ENCODE measurements at regions not wholly inside any gene's neighbourhood (a gene's known extent, or its start where the extent isn't known, plus 50 kb on each side); places are given as distances from the start of the nearest gene placed in this dataset.
A peak's percentile ranks its signal among the peaks of the same experiment; 100 is the strongest.

- 100% methylated on average over 2 of the region's 4 CpGs for WGBS (ENCODE audit: insufficient coverage)
- peaks cover 0 to 3% (median 0%) of the 10 kb centered on the region in 5 experiments for H3K9me3 ChIP-seq (ENCODE audit: control extremely low read depth in 1 of 5, control insufficient read depth in 4 of 5, insufficient read depth in 2 of 5, low read depth in 1 of 5, low read length in 4 of 5)
- CTCF ChIA-PET: no interaction called here
- POLR2A ChIA-PET: no interaction called here
- no peaks in the 10 kb centered on the region for H3K4me1 ChIP-seq (ENCODE audit: control extremely low read depth in 1 of 4, control insufficient read depth in 4 of 4, insufficient read depth in 4 of 4, low read length in 3 of 4)
- no peaks in the 10 kb centered on the region for H3K36me3 ChIP-seq (ENCODE audit: control insufficient read depth in 4 of 4, insufficient read depth in 4 of 4, low read length in 3 of 4)
- no peak overlapping the region for H3K4me3 ChIP-seq (ENCODE audit: control insufficient read depth in 1 of 7, extremely low read depth in 1 of 7, insufficient read depth in 4 of 7, low read depth in 2 of 7, low read length in 6 of 7)
- H3K27ac ChIP-seq (ENCODE audit: insufficient read depth in 1 of 2, low read depth in 1 of 2, low read length in 2 of 2, poor library complexity in 1 of 2, severe bottlenecking in 2 of 2): no peak overlapping the region
- H3K27me3 ChIP-seq (replicated peaks in 2 of 5; ENCODE audit: control insufficient read depth in 4 of 5, insufficient read depth in 5 of 5, low read length in 4 of 5): peaks cover 0 to 1% (median 0%) of the 10 kb centered on the region in 5 experiments
- no peak for DNase-seq
Observed at GRCh38 chr2:149903626-149904025, 316.1 kb upstream of the MMADHC start.

GRCh38 chr2:149902081-149902480, 314.5 kb upstream of the MMADHC start:
- no peak for DNase-seq
- Histone ChIP-seq H3K36me3 (ENCODE audit: control insufficient read depth in 4 of 4, insufficient read depth in 4 of 4, low read length in 3 of 4) (no peaks in the 10 kb centered on the region), H3K27ac (ENCODE audit: insufficient read depth in 1 of 2, low read depth in 1 of 2, low read length in 2 of 2, poor library complexity in 1 of 2, severe bottlenecking in 2 of 2) (no peak overlapping the region), H3K9me3 (ENCODE audit: control extremely low read depth in 1 of 5, control insufficient read depth in 4 of 5, insufficient read depth in 2 of 5, low read depth in 1 of 5, low read length in 4 of 5) (peaks cover 0 to 3% (median 0%) of the 10 kb centered on the region in 5 experiments), H3K27me3 (replicated peaks in 2 of 5; ENCODE audit: control insufficient read depth in 4 of 5, insufficient read depth in 5 of 5, low read length in 4 of 5) (peaks cover 0 to 1% (median 0%) of the 10 kb centered on the region in 5 experiments), H3K4me3 (ENCODE audit: control insufficient read depth in 1 of 7, extremely low read depth in 1 of 7, insufficient read depth in 4 of 7, low read depth in 2 of 7, low read length in 6 of 7) (no peak overlapping the region), H3K4me1 (ENCODE audit: control extremely low read depth in 1 of 4, control insufficient read depth in 4 of 4, insufficient read depth in 4 of 4, low read length in 3 of 4) (no peaks in the 10 kb centered on the region)
- ChIA-PET POLR2A (no interaction called here), CTCF (no interaction called here)
- WGBS (ENCODE audit: insufficient coverage): 90% methylated on average over 4 of the region's 4 CpGs

GRCh38 chr2:149901231-149901859, 313.8 kb upstream of the MMADHC start:
- CTCF ChIA-PET: no interaction called here
- WGBS (ENCODE audit: insufficient coverage): 90% methylated on average over 1 of the region's 4 CpGs
- no peak overlapping the region for H3K4me3 ChIP-seq (ENCODE audit: control insufficient read depth in 1 of 7, extremely low read depth in 1 of 7, insufficient read depth in 4 of 7, low read depth in 2 of 7, low read length in 6 of 7)

GRCh38 chr2:149899390-149899789, 311.8 kb upstream of the MMADHC start:
- CTCF ChIA-PET: no interaction called here
- POLR2A ChIA-PET: no interaction called here
- Histone ChIP-seq H3K27ac (ENCODE audit: insufficient read depth in 1 of 2, low read depth in 1 of 2, low read length in 2 of 2, poor library complexity in 1 of 2, severe bottlenecking in 2 of 2) (no peak overlapping the region), H3K4me1 (ENCODE audit: control extremely low read depth in 1 of 4, control insufficient read depth in 4 of 4, insufficient read depth in 4 of 4, low read length in 3 of 4) (peaks cover 0 to 3% (median 0%) of the 10 kb centered on the region in 4 experiments), H3K27me3 (replicated peaks in 2 of 5; ENCODE audit: control insufficient read depth in 4 of 5, insufficient read depth in 5 of 5, low read length in 4 of 5) (peaks cover 0 to 1% (median 0%) of the 10 kb centered on the region in 5 experiments), H3K4me3 (ENCODE audit: control insufficient read depth in 1 of 7, extremely low read depth in 1 of 7, insufficient read depth in 4 of 7, low read depth in 2 of 7, low read length in 6 of 7) (no peak overlapping the region), H3K36me3 (ENCODE audit: control insufficient read depth in 4 of 4, insufficient read depth in 4 of 4, low read length in 3 of 4) (no peaks in the 10 kb centered on the region), H3K9me3 (ENCODE audit: control extremely low read depth in 1 of 5, control insufficient read depth in 4 of 5, insufficient read depth in 2 of 5, low read depth in 1 of 5, low read length in 4 of 5) (peaks cover 0 to 3% (median 0%) of the 10 kb centered on the region in 5 experiments)
- DNase-seq: no peak
- WGBS (ENCODE audit: insufficient coverage): 86% methylated on average over 1 of the region's 2 CpGs

More at GRCh38 chr2:149901231-149901859, 313.8 kb upstream of the MMADHC start:
- Histone ChIP-seq H3K27ac (ENCODE audit: insufficient read depth in 1 of 2, low read depth in 1 of 2, low read length in 2 of 2, poor library complexity in 1 of 2, severe bottlenecking in 2 of 2) (no peak overlapping the region), H3K9me3 (ENCODE audit: control extremely low read depth in 1 of 5, control insufficient read depth in 4 of 5, insufficient read depth in 2 of 5, low read depth in 1 of 5, low read length in 4 of 5) (peaks cover 0 to 3% (median 0%) of the 10 kb centered on the region in 5 experiments), H3K4me1 (ENCODE audit: control extremely low read depth in 1 of 4, control insufficient read depth in 4 of 4, insufficient read depth in 4 of 4, low read length in 3 of 4) (no peaks in the 10 kb centered on the region), H3K27me3 (replicated peaks in 2 of 5; ENCODE audit: control insufficient read depth in 4 of 5, insufficient read depth in 5 of 5, low read length in 4 of 5) (peaks cover 0 to 1% (median 0%) of the 10 kb centered on the region in 5 experiments), H3K36me3 (ENCODE audit: control insufficient read depth in 4 of 4, insufficient read depth in 4 of 4, low read length in 3 of 4) (no peaks in the 10 kb centered on the region)
- DNase-seq: no peak
- POLR2A ChIA-PET: no interaction called here

GRCh38 chr2:149894760-149895159, 307.2 kb upstream of the MMADHC start:
- H3K27ac ChIP-seq (ENCODE audit: insufficient read depth in 1 of 2, low read depth in 1 of 2, low read length in 2 of 2, poor library complexity in 1 of 2, severe bottlenecking in 2 of 2): no peak overlapping the region
- CTCF ChIA-PET: no interaction called here
- no peaks in the 10 kb centered on the region for H3K27me3 ChIP-seq (replicated peaks in 2 of 5; ENCODE audit: control insufficient read depth in 4 of 5, insufficient read depth in 5 of 5, low read length in 4 of 5)
- H3K9me3 ChIP-seq (ENCODE audit: control extremely low read depth in 1 of 5, control insufficient read depth in 4 of 5, insufficient read depth in 2 of 5, low read depth in 1 of 5, low read length in 4 of 5): no peaks in the 10 kb centered on the region
- no peak overlapping the region for H3K4me3 ChIP-seq (ENCODE audit: control insufficient read depth in 1 of 7, extremely low read depth in 1 of 7, insufficient read depth in 4 of 7, low read depth in 2 of 7, low read length in 6 of 7)
- no peaks in the 10 kb centered on the region for H3K36me3 ChIP-seq (ENCODE audit: control insufficient read depth in 4 of 4, insufficient read depth in 4 of 4, low read length in 3 of 4)
- DNase-seq: peak in 2 of 3 donors; percentile 28 to 43
- POLR2A ChIA-PET: no interaction called here
- peaks cover 0 to 3% (median 0%) of the 10 kb centered on the region in 4 experiments for H3K4me1 ChIP-seq (ENCODE audit: control extremely low read depth in 1 of 4, control insufficient read depth in 4 of 4, insufficient read depth in 4 of 4, low read length in 3 of 4)
- 100% methylated on average over 1 of the region's 5 CpGs for WGBS (ENCODE audit: insufficient coverage)

- H3K4me1 ChIP-seq (ENCODE audit: control extremely low read depth in 1 of 4, control insufficient read depth in 4 of 4, insufficient read depth in 4 of 4, low read length in 3 of 4): peaks cover 0 to 3% (median 0%) of the 10 kb centered on the region in 4 experiments
- no CpG with 5 or more reads among the region's 1 CpG for WGBS (ENCODE audit: insufficient coverage)
- H3K4me3 ChIP-seq (ENCODE audit: control insufficient read depth in 1 of 7, extremely low read depth in 1 of 7, insufficient read depth in 4 of 7, low read depth in 2 of 7, low read length in 6 of 7): no peak overlapping the region
- ChIA-PET CTCF (no interaction called here), POLR2A (no interaction called here)
- no peaks in the 10 kb centered on the region for H3K27me3 ChIP-seq (replicated peaks in 2 of 5; ENCODE audit: control insufficient read depth in 4 of 5, insufficient read depth in 5 of 5, low read length in 4 of 5)
- no peaks in the 10 kb centered on the region for H3K9me3 ChIP-seq (ENCODE audit: control extremely low read depth in 1 of 5, control insufficient read depth in 4 of 5, insufficient read depth in 2 of 5, low read depth in 1 of 5, low read length in 4 of 5)
- DNase-seq: no peak
- H3K27ac ChIP-seq (ENCODE audit: insufficient read depth in 1 of 2, low read depth in 1 of 2, low read length in 2 of 2, poor library complexity in 1 of 2, severe bottlenecking in 2 of 2): no peak overlapping the region
- H3K36me3 ChIP-seq (ENCODE audit: control insufficient read depth in 4 of 4, insufficient read depth in 4 of 4, low read length in 3 of 4): no peaks in the 10 kb centered on the region
Observed at GRCh38 chr2:149894226-149894625, 306.7 kb upstream of the MMADHC start.

- WGBS (ENCODE audit: insufficient coverage): 83% methylated on average over 1 of the region's 1 CpG
- POLR2A ChIA-PET: no interaction called here
- Histone ChIP-seq H3K27me3 (replicated peaks in 2 of 5; ENCODE audit: control insufficient read depth in 4 of 5, insufficient read depth in 5 of 5, low read length in 4 of 5) (no peaks in the 10 kb centered on the region), H3K9me3 (ENCODE audit: control extremely low read depth in 1 of 5, control insufficient read depth in 4 of 5, insufficient read depth in 2 of 5, low read depth in 1 of 5, low read length in 4 of 5) (no peaks in the 10 kb centered on the region), H3K36me3 (ENCODE audit: control insufficient read depth in 4 of 4, insufficient read depth in 4 of 4, low read length in 3 of 4) (no peaks in the 10 kb centered on the region), H3K27ac (ENCODE audit: insufficient read depth in 1 of 2, low read depth in 1 of 2, low read length in 2 of 2, poor library complexity in 1 of 2, severe bottlenecking in 2 of 2) (no peak overlapping the region), H3K4me3 (ENCODE audit: control insufficient read depth in 1 of 7, extremely low read depth in 1 of 7, insufficient read depth in 4 of 7, low read depth in 2 of 7, low read length in 6 of 7) (no peak overlapping the region), H3K4me1 (ENCODE audit: control extremely low read depth in 1 of 4, control insufficient read depth in 4 of 4, insufficient read depth in 4 of 4, low read length in 3 of 4) (peaks cover 0 to 3% (median 0%) of the 10 kb centered on the region in 4 experiments)
- CTCF ChIA-PET: no interaction called here
- DNase-seq: no peak
Observed at GRCh38 chr2:149892563-149892962, 305.0 kb upstream of the MMADHC start.

Data from common myeloid progenitor, CD34-positive (primary cell).